HG03196 (cell line): ENCODE measurements at regions not wholly inside any gene's neighbourhood (a gene's known extent, or its start where the extent isn't known, plus 50 kb on each side); places are given as distances from the start of the nearest gene placed in this dataset.
A peak's percentile ranks its signal among the peaks of the same experiment; 100 is the strongest.
"Not testable (repeated sequence)": the region's sequence is repeated elsewhere in the genome, so short reads cannot be mapped to it uniquely, and the experiment has no call there.

ENCODE experiments used
- ATAC-seq: cut with Tn5 transposase; IDR thresholded peaks from one replicate; pipeline ENCODE4 v1.9.1; 2021; ENCODE audit not compliant: unreplicated experiment

- ATAC-seq = no peak
Measured at GRCh38 chr4:171538601-171539100, 274.6 kb upstream of the GALNTL6 start.

- ATAC-seq = no peak
Measured at GRCh38 chr4:171534391-171534790, 278.8 kb upstream of the GALNTL6 start.

GRCh38 chr4:171532968-171533367, 280.2 kb upstream of the GALNTL6 start:
- no peak for ATAC-seq

GRCh38 chr4:171524903-171525302, 288.3 kb upstream of the GALNTL6 start:
- ATAC-seq = no peak

- ATAC-seq = no peak
Measured at GRCh38 chr4:171521726-171522125, 291.5 kb upstream of the GALNTL6 start.

GRCh38 chr4:171519457-171519856, 293.7 kb upstream of the GALNTL6 start:
- ATAC-seq = no peak

- ATAC-seq = no peak
Measured at GRCh38 chr4:171517883-171518282, 295.3 kb upstream of the GALNTL6 start.

GRCh38 chr4:171516694-171517093, 296.5 kb upstream of the GALNTL6 start:
- ATAC-seq = no peak

- ATAC-seq = no peak
Measured at GRCh38 chr4:171484681-171485080, 328.5 kb upstream of the GALNTL6 start.

- ATAC-seq = no peak
Measured at GRCh38 chr4:171478181-171478580, 335.0 kb upstream of the GALNTL6 start.

GRCh38 chr4:171475111-171475510, 338.1 kb upstream of the GALNTL6 start:
- ATAC-seq = not testable (repeated sequence)

GRCh38 chr4:171473155-171473554, 340.0 kb upstream of the GALNTL6 start:
- no peak for ATAC-seq

GRCh38 chr4:171472230-171472629, 341.0 kb upstream of the GALNTL6 start:
- no peak for ATAC-seq

- ATAC-seq = no peak
Measured at GRCh38 chr4:171464499-171464898, 348.7 kb upstream of the GALNTL6 start.

GRCh38 chr4:171461191-171461590, 352.0 kb upstream of the GALNTL6 start:
- no peak for ATAC-seq

GRCh38 chr4:171448919-171449481, 364.2 kb upstream of the GALNTL6 start:
- ATAC-seq = no peak

- no peak for ATAC-seq
Measured at GRCh38 chr4:171448358-171448757, 364.8 kb upstream of the GALNTL6 start.

GRCh38 chr4:171441300-171441941, 371.8 kb upstream of the GALNTL6 start:
- no peak for ATAC-seq

- ATAC-seq = no peak
Measured at GRCh38 chr4:171433674-171434073, 379.5 kb upstream of the GALNTL6 start.

GRCh38 chr4:171432536-171432935, 380.7 kb upstream of the GALNTL6 start:
- ATAC-seq = no peak

- ATAC-seq = peak; percentile 51
Measured at GRCh38 chr4:171430495-171430894, 382.7 kb upstream of the GALNTL6 start.

GRCh38 chr4:171397175-171397574, 416.0 kb upstream of the GALNTL6 start:
- no peak for ATAC-seq

- no peak for ATAC-seq
Measured at GRCh38 chr4:171390626-171391025, 422.6 kb upstream of the GALNTL6 start.
